ENCODE measurements at regions not wholly inside any gene's neighbourhood (a gene's known extent, or its start where the extent isn't known, plus 50 kb on each side); places are given as distances from the start of the nearest gene placed in this dataset.
"Not testable (repeated sequence)": the region's sequence is repeated elsewhere in the genome, so short reads cannot be mapped to it uniquely, and the experiment has no call there.

DNA sequence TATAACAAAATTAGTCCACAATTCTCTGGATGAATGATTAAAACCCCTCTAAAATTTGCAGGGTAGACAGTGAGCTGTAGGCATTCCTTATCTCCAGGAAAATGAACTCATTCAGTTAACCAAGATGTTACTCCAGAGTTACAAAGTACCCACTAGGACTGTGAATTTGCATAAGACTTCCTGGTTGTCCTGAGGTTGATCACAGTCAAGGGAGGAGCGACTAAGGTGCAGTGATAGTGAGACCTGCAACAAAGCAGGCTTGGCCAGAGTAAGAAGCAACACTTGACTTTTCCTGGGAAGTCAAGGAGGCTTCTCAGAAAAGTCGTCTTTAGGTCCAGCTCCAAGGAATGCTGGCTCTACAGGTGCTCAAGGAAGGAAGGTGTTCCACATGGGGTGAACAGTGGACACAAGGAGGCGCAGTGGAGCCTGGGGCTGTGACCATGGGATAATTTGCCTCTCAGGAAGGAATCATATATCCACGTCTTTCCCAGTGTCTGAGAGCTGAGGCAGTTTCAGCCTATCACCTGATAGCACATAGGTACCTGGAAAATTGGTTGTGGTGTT lies 821.1 kb upstream of the EEF2KMT start:
- no peak for DNase-seq

DNA sequence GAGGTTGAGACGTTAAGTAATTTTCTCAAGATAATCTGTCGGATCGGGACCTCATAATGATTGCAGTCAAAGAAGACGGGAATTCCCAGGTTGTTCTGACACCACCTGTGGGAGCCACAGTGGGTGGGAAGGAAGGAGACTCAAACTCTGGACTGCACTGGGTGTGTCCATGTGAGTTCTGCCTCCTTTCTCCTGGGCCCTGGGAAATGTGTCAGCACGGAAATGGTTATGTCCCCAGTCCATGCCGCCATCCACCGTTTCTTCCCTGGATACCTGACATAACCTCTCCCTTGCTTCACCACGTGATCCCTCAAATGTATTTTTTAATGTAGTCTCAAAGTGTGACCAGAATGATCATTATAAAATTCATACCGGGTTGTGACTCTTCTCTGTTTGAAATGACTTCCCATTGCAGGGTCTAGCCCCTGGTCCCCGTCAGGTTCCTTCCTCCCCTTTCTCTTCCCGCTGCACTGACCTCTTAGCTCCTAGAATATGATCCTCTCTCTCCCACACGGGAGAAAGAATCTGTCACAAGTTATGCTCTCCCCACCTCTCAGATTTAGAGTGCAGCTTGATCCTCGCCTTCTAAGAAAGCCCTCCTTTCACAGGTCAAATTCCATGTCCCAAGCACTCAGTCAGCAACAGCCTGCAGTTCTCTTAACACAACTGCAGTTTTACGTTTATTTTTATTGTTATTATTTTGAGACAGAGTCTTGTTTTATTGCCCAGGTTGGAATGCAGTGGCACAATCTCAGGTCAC lies 820.0 kb upstream of the EEF2KMT start:
- DNase-seq: no peak

DNA sequence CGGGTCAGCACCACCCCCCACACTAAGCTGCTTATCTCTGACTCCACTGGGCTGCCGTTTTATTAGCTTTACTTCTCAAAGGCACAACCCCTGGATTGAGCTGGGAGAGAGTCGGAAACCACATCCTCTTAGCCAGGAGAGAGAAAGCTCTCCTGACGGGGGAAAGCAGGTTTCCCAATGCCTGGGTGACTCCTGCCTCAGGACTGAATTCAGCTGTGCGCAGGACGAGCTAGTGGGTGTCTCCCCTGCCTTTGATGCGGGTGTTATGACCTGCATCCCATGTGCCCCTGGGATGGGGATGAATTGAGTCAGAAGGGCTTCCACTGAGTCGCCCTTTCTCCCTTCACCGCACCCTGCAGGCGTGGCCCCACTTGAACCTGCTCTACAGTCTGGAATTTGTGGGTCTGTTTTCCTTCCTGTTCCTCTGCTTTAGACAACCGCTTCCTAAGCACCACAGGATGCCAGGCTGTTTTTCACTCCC lies 819.2 kb upstream of the EEF2KMT start:
- DNase-seq: no peak

DNA sequence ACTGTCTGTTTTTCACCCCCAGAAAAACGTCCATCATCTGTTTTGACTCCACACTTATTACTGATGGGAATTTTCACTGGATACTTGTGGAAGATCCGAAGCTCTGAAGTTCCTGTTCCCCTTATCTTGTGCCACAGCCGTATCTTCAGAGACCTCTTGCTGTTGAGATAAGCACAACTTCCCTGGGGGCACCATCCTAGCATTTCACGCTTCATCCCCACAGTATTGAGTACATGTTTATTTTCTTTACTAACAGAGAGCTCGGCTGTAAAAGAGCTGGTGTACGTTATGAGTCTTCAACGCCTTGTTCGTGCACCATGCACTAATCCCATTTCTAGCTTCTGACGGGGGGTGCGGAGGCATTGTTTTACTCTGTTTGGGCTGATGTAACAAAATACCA lies 813.6 kb upstream of the EEF2KMT start:
- DNase-seq: no peak

DNA sequence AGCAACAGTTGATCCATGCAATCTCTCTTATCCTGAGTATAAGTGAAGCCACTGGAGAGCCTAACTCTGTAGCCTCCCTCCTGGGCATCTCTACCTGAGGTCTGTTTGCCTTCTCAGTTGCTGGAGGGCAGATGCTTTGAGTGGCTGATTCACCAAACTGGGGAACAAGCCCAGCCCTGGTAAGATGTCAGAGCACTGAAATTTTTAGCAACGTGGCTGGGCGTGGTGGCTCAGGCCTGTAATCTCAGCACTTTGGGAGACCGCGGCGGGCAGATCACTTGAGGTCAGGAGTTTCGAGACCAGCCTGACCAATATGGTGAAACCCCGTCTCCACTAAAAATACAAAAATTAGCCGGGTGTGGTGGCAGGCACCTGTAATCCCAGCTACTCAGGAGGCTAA lies 812.0 kb upstream of the EEF2KMT start:
- DNase-seq: not testable (repeated sequence)

DNA sequence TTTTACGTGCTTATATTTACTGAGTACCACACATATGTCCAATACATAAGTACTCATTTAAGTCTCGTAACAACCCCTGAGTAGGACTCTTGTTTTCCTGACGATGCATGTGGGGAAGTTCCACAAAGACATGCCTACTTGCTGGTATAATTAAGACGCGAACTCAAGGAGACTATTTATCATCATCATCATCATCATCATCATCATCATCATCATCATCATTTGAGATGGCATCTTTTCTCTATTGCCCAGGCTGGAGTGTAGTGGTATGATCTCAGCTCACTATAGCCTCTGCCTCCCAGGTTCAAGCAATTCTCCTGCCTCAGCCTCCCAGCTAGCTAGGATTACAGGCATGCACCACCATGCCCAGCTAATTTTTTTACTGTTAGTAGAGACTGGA lies 809.9 kb upstream of the EEF2KMT start:
- DNase-seq: no peak

DNA sequence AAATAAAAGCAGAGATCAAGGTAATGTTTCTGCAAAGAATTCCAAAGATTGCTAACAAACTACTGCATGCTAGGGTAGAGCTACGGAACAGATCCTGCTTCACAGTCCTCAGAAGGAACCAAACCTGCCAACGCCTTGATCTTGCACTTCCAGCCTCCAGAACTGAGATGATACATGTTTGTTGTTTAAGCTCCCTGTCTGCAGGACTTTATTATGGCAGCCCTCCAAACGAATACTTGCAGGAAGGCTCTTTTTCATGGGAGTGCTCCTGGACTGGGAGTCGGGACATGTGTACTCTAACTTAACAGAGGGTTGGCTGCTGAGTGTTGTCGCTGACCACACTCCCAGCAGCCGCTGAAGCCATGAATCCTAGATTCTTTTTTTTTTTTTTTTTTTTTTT lies 808.8 kb upstream of the EEF2KMT start:
- DNase-seq: no peak

DNA sequence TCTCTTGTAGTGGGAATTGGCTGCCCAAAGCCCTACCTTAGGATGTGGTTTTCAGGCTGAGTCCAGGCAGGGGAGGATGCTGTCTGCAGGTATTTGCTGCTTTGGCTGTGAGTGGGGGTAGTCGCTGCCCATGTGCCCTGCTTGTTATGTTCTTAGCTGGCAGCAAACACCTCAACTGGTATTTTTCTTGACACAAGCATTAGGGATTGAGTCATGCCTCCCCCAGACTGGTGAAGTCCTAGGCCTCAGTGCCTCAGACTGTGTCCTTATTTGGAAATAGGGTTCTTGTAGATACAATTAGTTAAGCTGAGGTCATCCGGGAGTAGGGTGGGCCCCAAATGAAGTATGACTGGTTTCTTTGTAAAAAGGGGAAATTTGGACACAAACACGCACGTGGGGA lies 808.3 kb upstream of the EEF2KMT start:
- no peak for DNase-seq

DNA sequence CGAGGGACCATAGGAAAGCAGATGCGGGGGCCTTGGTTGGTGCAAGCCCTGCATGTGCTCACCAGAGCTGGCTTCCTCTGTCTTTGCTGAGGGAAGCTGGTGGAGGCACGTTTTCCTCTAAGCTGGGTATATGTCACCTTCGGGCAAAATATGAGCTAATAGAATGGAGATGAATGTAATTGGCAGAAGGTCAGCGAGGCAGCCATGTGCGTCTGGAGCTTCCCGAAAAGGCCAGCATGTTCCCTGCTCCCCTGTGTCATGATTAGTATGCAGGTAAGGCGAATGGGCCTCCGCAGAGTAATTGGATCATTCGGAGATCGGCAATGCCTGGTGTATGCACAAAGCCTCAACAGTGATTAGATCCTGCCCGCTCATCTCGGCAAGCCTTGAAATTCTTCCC lies 806.2 kb upstream of the EEF2KMT start:
- DNase-seq: no peak

DNA sequence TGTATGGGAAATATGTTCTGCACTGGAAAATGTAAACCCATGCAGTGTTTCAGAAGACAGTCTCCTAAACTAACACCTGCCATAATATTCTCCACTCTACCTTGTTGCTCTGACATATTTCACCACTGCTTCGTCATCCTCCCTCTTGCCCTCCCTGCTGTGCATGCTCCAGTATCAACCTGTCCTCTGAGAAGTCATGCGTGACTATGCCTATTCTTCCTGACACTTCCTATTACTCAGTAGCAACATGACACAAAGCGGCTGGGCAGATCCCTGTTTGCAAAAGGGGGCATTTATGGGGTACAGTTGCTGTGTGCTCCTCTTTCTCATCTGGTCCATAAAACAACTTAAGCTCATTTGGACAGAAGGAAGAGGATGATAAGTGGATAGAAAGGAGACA lies 805.6 kb upstream of the EEF2KMT start:
- DNase-seq: no peak

DNA sequence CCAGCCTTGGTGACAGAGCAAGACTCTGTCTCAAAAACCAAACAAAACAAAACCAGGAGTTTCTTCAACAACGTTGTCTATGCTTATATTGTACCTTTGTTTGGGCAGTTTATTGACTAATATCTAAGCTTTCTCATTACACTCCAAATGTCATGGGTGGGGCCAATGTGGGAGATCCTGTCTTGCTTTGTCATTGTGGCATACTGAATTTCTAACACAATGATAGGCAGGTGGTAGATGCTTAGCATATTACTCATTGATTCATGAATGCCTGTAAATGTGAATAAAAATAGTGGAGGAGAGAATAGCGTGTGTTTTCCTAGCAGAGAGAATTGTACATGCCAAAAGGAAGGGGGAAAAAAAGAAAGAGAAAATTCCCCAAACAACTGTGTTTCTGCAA lies 802.5 kb upstream of the EEF2KMT start:
- DNase-seq: no peak

DNA sequence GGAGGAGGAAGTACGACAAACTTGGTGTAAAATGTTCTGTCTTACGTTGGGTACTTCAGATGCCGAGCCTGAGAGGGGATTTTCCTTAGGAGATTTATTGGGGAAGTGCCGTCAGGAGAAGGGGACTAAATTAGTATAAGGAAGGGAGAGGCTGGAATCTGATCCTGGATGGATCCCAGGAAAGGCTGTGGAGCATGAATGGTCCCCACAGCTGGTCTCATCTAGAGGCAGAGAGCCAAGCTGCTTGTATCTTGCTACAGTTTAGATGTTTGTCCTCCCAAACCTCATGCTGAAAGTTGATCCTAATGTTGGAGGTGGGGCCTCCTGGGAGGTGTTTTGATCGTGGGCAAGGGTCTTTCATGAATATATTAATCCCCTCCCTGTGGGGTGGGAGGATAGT lies 798.4 kb upstream of the EEF2KMT start:
- DNase-seq: no peak

DNA sequence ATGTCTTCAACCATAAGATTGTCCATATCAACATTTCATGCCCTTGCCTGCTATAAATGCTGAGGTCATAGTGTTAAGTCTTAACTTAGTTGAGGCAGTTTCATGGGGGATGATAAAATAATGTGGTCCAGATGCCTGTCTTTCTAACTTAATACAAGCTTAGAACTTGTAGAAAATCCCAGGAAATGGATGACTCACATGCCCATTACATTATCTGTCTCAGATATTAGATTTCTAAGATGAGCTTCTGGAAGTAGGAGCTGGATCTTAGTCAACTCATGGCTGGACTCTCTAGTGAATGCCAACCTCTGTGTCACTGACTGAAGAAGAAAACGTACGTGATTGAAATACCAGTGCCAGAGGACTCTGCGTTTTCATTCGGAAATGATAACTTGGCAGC lies 797.5 kb upstream of the EEF2KMT start:
- no peak for DNase-seq

DNA sequence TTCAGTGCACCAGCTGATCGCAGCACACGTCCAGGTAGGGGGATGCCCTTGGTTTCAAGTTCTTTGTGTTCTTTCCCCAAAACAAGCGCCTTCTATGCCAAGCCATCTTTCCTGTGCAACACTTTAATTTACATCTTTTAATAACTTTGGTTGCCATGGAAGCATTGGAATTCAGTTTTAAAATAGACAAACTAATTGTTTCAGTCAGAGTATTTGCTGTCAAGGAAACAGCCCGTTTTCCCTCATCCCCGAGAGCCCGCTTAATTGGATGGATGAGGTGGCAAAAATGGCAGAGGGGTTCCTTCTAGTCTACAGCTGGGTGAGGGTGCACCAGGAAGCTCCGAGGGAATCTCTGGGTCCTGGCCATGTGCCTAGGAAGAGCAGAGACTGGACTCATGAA lies 793.7 kb upstream of the EEF2KMT start:
- DNase-seq: no peak

DNA sequence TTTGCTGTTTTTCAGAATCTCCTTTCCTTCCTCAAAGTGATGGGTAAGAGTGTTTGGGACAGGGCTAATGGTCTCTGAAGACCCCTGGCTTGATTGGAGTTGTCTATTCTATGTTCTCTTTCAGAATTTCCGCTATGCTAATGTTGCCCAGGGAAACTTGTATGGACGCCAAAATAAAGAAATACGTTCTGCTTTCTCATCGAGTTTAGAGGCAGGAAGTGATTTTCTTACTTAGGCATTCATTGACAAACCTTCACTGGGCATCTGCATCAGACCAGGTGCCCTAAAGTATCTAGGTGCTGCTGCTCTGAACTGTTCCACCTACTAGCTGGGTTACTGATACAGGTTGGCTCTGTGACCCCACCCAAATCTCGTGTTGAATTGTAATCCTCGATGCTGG lies 787.9 kb upstream of the EEF2KMT start:
- DNase-seq: no peak

DNA sequence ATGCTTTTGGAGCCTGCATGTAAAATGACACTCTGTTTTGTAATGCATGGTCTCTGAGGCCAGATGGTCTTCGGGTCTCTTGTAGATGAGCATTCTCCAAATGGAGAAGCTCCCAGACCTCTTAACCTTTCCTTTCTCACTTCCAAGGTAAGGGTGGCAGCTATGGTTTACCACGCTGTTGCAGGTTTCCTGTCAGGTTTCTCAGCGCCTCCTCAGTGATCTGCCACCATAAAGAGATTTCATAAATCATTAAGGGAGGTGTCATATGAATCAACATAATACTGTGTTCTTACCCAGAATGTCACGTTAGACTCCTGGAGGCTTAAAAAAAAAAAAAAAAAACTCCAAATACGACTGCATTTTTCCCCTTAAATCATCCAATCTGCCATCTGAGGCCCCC lies 787.4 kb upstream of the EEF2KMT start:
- DNase-seq: no peak

DNA sequence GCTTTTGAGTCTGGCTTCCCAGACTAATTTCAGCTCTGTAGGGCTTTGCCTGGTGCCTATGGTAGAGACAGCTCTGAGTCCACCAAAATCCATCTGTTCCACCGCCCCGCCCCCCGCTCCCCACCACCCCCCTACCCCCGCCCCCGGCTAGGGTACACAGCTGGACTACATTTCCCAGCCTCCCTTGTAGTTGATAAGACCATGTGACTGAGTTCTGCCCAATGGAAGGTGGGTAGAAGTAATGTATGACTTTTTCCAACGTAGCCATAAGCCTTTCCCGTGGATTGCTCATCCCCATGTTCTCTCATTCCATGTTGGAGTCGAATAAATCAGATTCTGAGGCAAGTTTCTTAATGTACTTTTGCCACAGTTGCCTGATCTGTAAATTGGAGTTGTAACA lies 786.7 kb upstream of the EEF2KMT start:
- DNase-seq: no peak

DNA sequence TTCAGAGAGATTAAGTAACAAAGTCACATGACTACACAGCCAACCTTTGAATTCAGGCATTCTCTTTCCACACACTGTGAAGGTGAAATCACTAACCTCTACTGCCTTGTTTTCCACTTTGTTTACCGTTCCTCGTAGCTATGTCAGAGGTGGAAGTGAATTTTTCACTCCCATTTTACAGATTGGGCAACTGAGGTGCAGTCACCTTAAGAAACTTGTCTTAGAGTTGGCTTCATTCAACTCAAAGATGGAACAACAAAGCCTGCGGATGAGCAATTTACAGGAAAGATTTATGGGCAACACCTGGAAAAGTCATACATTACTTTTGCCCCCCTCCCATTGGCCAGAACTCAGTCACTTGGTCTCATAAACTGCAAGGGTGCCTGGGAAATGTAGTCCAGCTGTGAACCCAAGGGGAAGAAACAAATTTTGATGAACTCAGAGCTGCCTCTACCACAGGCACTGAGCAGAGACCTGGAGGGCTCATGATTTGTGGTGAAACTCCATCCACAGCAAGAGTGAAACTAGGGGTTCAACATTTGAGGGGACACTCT lies 784.6 kb upstream of the EEF2KMT start:
- no peak for DNase-seq

DNA sequence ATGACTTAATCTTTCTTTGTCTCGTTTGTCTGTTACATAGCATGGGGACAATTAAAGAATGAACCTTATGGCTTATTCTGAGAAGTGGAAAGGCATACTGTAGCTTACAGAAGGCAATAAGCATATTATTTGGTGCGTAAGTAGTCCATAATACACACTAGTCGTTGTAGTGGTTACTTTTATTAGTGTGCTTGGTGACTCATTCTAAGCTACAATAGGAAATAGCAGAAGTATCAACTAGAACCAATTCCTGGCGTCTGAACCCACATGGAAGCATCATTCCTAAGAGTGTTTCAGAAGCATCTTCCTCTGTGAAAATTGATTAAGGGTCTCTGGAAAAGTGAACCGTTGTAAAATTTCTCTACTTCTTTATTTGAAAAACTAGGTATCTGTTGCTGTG lies 777.8 kb upstream of the EEF2KMT start:
- DNase-seq: no peak

DNA sequence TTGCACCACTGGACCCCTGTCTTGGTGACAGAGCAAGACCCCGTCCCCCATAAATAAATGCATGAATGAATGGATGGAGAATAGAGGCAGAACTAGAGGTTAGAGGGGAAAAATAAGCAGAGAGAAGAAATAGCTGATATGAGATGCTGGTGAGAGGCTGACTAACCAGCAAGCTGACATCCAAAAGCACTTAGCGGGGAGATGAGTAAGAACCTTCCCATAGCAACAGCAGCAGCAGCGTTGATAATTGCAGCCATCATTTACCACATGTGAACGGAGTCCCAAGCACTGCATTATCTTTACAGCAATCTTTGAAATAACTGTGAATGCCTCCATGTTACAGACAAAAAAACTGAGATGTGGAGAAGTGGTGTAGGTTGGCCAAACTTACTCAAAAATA lies 777.3 kb upstream of the EEF2KMT start:
- DNase-seq: no peak

DNA sequence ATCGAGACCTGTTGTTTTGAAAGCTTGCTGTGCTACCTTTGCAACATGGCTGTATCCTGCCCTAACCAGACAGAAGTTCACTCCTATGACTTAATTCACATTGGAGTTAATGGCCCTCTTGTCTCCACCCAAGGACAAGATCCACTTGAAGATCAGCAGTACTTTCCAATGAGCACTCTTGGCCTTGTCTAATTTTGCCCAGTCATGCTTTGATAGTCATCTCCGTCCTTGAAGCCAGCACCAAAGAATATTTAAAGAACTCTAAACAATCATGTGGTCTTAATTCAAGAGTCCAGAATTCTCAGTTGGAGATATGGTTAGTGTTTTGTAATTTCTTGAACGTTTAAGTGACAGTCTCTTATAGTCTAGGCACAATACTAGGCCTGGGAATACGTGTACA lies 775.6 kb upstream of the EEF2KMT start:
- DNase-seq: no peak

DNA sequence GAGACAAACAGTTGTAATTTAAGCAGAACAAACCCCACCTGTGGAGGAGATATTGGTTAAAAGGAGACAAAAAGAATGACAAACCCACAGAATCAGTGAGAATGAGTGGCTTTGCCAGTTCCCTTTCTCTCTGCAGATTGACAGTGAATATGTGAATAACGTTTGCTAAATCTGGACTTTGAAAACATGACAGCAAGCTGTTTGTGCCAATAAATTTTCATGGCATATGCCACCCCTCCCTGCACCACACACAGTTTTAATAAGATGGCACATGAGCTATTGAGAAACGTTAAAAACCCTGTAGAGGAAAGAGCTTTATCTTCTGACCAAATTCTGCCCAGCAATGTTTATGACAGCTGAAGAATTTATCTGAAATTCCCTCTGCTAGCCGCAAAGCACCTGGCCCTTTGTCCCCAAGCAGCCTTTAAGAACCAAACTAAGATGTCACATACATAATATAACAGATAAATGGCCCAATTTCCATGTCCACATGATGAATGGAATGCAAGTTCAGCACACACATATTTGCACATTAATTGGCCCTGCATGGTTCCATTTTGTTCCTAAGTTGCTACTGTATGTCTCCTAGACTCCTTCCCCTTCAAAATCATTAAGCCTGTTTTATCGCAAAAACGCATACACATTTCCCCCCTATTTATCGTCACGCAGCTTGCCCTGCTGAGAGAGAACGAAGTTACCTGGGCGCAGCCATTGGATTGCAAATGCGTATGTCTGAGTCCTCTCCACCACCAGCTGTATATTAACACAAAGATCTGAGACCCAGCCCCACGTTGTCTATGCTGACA lies 773.5 kb upstream of the EEF2KMT start:
- no peak for DNase-seq

DNA sequence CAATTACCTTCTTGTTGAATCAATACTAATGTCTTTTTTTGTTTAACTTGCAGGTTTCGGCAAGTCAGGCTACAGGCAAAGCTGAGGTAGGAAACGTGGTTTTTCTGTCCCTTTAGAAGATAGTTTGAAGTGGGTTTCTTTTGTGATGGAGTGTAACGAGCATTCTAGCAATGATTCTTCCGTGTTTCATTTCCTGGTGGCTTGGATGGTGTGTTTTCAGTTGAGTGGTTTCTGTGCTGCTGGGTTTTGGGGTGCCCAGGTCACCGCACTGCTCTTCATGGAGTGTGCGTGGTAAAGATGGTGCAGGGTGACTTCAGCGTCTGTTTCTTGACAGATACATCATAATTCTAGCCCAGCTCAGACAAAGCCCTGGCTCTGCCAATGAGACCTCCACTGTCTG lies 769.7 kb upstream of the EEF2KMT start:
- DNase-seq: no peak

DNA sequence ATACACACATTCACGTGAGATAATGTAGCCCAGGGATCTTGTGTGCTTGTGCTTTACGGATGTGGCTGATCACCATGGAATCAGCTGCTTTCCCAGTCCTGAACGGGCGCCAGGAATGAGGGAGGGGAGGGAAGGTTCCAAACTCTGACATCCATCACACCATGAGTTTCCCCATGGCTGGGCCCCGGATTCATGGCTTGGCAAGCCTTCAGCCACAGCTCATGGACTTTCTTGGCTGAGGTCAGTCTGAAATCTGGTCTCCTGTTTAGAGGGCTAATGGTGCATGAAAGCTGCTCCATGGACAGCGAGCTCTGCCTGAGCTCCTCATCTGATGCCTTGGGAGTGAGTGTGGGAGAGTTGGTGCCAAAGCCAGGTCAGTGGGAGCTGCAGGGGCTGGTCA lies 767.6 kb upstream of the EEF2KMT start:
- DNase-seq: no peak
